A673 (cell line): ENCODE measurements at regions not wholly inside any gene's neighbourhood (a gene's known extent, or its start where the extent isn't known, plus 50 kb on each side); places are given as distances from the start of the nearest gene placed in this dataset.

ENCODE experiments used
- BruUV-seq: library from RNA; stranded (reverse); fragments of 400-500 nt; replicated peaks from 2 replicates; lab custom pipeline; 2021; lab: Mats Ljungman, UMichigan
- CTCF ChIA-PET: fragments of 300-600 bp; sonication (Branson Sonifier 250); formaldehyde crosslinking; loops from one replicate; lab custom pipeline; 2022; ENCODE audit warnings: antibody characterized with exemption; lab: Charles Lee
- POLR2A ChIA-PET: fragments of 300-600 bp; sonication (Branson Sonifier 250); formaldehyde crosslinking; loops from one replicate; lab custom pipeline; 2022; ENCODE audit warnings: antibody characterized with exemption; ENCODE audit not compliant: low non-redundant PET; lab: Charles Lee
- DNase-seq: peaks from one replicate; pipeline ENCODE4 v3.0.0-alpha.2; 2015; ENCODE audit warnings: low spot score
- H3K27ac ChIP-seq: fragments of 200-600 bp; sonication (generic); 2 replicates; pipeline ENCODE4 v1.5.1; 2016; ENCODE audit warnings: mixed run types, low read depth, mild to moderate bottlenecking, mixed read lengths, antibody characterized with exemption, low read length; ENCODE audit not compliant: poor library complexity, severe bottlenecking
- H3K27me3 ChIP-seq: fragments of 200-600 bp; sonication (generic); replicated peaks from 2 replicates; pipeline ENCODE4 v1.6.1; 2017; ENCODE audit warnings: mixed run types, low read depth, mild to moderate bottlenecking, mixed read lengths, antibody characterized with exemption, low read length; ENCODE audit not compliant: insufficient read depth, poor library complexity
- H3K36me3 ChIP-seq: fragments of 200-600 bp; sonication (generic); 2 replicates; pipeline ENCODE4 v1.6.1; 2016; ENCODE audit warnings: mixed run types, mild to moderate bottlenecking, mixed read lengths, antibody characterized with exemption, low read length; ENCODE audit not compliant: insufficient read depth, poor library complexity, severe bottlenecking
- H3K4me1 ChIP-seq: fragments of 200-600 bp; sonication (generic); 2 replicates; pipeline ENCODE4 v1.6.1; 2017; ENCODE audit warnings: mixed run types, mild to moderate bottlenecking, mixed read lengths, antibody characterized with exemption, low read length; ENCODE audit not compliant: insufficient read depth, poor library complexity, severe bottlenecking
- H3K4me3 ChIP-seq: fragments of 200-600 bp; sonication (generic); 2 replicates; pipeline ENCODE4 v1.5.1; 2016; ENCODE audit warnings: low read depth, mixed run types, mild to moderate bottlenecking, mixed read lengths, low read length; ENCODE audit not compliant: poor library complexity, severe bottlenecking
- H3K9me3 ChIP-seq: fragments of 200-600 bp; sonication (generic); 2 replicates; pipeline ENCODE4 v1.6.1; 2016; ENCODE audit warnings: mixed run types, low read depth, mild to moderate bottlenecking, mixed read lengths, antibody characterized with exemption, low read length; ENCODE audit not compliant: poor library complexity, severe bottlenecking
- CTCF ChIP-seq: fragments of 300-800, 200-600 bp; sonication (generic); conservative IDR thresholded peaks from 2 replicates; pipeline ENCODE4 v1.5.1; 2017; ENCODE audit warnings: low read depth, mild to moderate bottlenecking, antibody characterized with exemption, low read length, moderate library complexity, mixed read lengths
- EZH2 ChIP-seq: fragments of 200-600 bp; sonication (generic); IDR thresholded peaks from 2 replicates; pipeline ENCODE4 v1.6.1; 2017; ENCODE audit warnings: borderline replicate concordance, low read depth, mild to moderate bottlenecking, mixed read lengths, antibody characterized with exemption, low read length; ENCODE audit not compliant: poor library complexity, severe bottlenecking
- intact Hi-C: fragments of 100-400 bp; cut with micrococcal nuclease; formaldehyde crosslinking; loops from one replicate; pipeline ENCODE4 v1.10.0; 2022; ENCODE audit not compliant: unreplicated experiment

GRCh38 chr15:69513450-69513960 lies 60.9 kb downstream of the RPLP1 start:
- DNase-seq, result no peak
- no TSS peak for BruUV-seq
- Histone ChIP-seq H3K27ac (no peak overlapping the region), H3K27me3 (no peaks in the 10 kb centered on the region), H3K4me3 (no peak overlapping the region), H3K9me3 (no peaks in the 10 kb centered on the region), H3K4me1 (no peaks in the 10 kb centered on the region), H3K36me3 (no peaks in the 10 kb centered on the region)
- ChIA-PET POLR2A (interaction anchor here (0.7 kb wide), 1 partner anchor 427 kb away, joined by 3 read pairs; no protein-coding TSS in a partner anchor), CTCF (no interaction called here)
- intact Hi-C loops, result no loop called here
- TF ChIP-seq EZH2, result no peak
- no peak for TF ChIP-seq CTCF

GRCh38 chr15:69513986-69514385 lies 61.4 kb downstream of the RPLP1 start:
- no peak overlapping the region for H3K4me3 ChIP-seq
- POLR2A ChIA-PET, result no interaction called here
- no TSS peak for BruUV-seq
- CTCF ChIA-PET, result no interaction called here
- intact Hi-C loops, result no loop called here
- H3K27ac ChIP-seq, result no peak overlapping the region
- no peaks in the 10 kb centered on the region for H3K36me3 ChIP-seq
- no peaks in the 10 kb centered on the region for H3K4me1 ChIP-seq
- no peaks in the 10 kb centered on the region for H3K27me3 ChIP-seq
- no peaks in the 10 kb centered on the region for H3K9me3 ChIP-seq
- TF ChIP-seq CTCF, result no peak
- DNase-seq, result no peak

- no peaks in the 10 kb centered on the region for H3K9me3 ChIP-seq
- no peak overlapping the region for H3K4me3 ChIP-seq
- ChIA-PET CTCF (no interaction called here), POLR2A (no interaction called here)
- H3K4me1 ChIP-seq, result no peaks in the 10 kb centered on the region
- no peak overlapping the region for H3K27ac ChIP-seq
- intact Hi-C loops, result no loop called here
- H3K27me3 ChIP-seq, result peaks cover 3% of the 10 kb centered on the region
- BruUV-seq, result no TSS peak
- H3K36me3 ChIP-seq, result no peaks in the 10 kb centered on the region
- no peak for DNase-seq
- TF ChIP-seq CTCF (no peak), EZH2 (no peak)
Measured at GRCh38 chr15:69515508-69515907, 62.9 kb downstream of the RPLP1 start.
